Ovary (tissue), 3 donors: ENCODE measurements at regions not wholly inside any gene's neighbourhood (a gene's known extent, or its start where the extent isn't known, plus 50 kb on each side); places are given as distances from the start of the nearest gene placed in this dataset.

ENCODE experiments used
- CTCF ChIP-seq, 3 donors: fragments of 450-650 bp in 2 of 3; fragments of 200-600 bp in 1 of 3; IDR thresholded peaks; one replicate each; pipeline versions ENCODE4 v1.5.1 to v1.8.0; 2016 to 2022; ENCODE audit warnings: antibody characterized with exemption in 3 of 3, mild to moderate bottlenecking in 1 of 3
- POLR2A ChIP-seq: fragments of 450-650 bp; IDR thresholded peaks from one replicate; pipeline ENCODE4 v1.6.1; 2017; ENCODE audit warnings: antibody characterized with exemption, mild to moderate bottlenecking, moderate library complexity
- donor health status: DM: no; HTN: no; CAD: no.

GRCh38 chr9:119801311-119801710, 432.1 kb upstream of the BRINP1 start:
- no peak for TF ChIP-seq CTCF (IDR thresholded peaks at IDR 0.05)
- TF ChIP-seq POLR2A, result no peak
